AG09309 (cell line): ENCODE measurements at regions not wholly inside any gene's neighbourhood (a gene's known extent, or its start where the extent isn't known, plus 50 kb on each side); places are given as distances from the start of the nearest gene placed in this dataset.

Source experiments
- DNase-seq: peaks from one replicate; pipeline ENCODE4 v3.0.0-alpha.2; 2010; ENCODE audit warnings: low read depth
- H3K4me3 ChIP-seq: 2 replicates; pipeline ENCODE4 v1.5.1; 2011; ENCODE audit warnings: mild to moderate bottlenecking, low read depth, low read length, moderate library complexity; ENCODE audit not compliant: control insufficient read depth
- CTCF ChIP-seq: IDR thresholded peaks from 2 replicates; pipeline ENCODE4 v1.5.1; 2011; ENCODE audit warnings: mild to moderate bottlenecking, low read depth, low read length, inconsistent platforms; ENCODE audit not compliant: insufficient read depth, control insufficient read depth; ENCODE audit errors: missing control alignments

- TF ChIP-seq CTCF = no peak
- no peak for DNase-seq
- no peak overlapping the region for H3K4me3 ChIP-seq
Measured at GRCh38 chr2:184270660-184271059, 327.7 kb upstream of the ZNF804A start.

- DNase-seq = no peak
- H3K4me3 ChIP-seq = no peak overlapping the region
- TF ChIP-seq CTCF = no peak
Measured at GRCh38 chr2:184272056-184272455, 326.3 kb upstream of the ZNF804A start.

GRCh38 chr2:184294831-184295230 is 303.5 kb upstream of the ZNF804A start:
- H3K4me3 ChIP-seq = no peak overlapping the region
- no peak for DNase-seq
- no peak for TF ChIP-seq CTCF

- TF ChIP-seq CTCF = no peak
Measured at GRCh38 chr2:184297085-184297484, 301.2 kb upstream of the ZNF804A start.

GRCh38 chr2:184302506-184302905 is 295.8 kb upstream of the ZNF804A start:
- H3K4me3 ChIP-seq = no peak overlapping the region
- DNase-seq = no peak
- no peak for TF ChIP-seq CTCF

More at GRCh38 chr2:184297085-184297484, 301.2 kb upstream of the ZNF804A start:
- H3K4me3 ChIP-seq = no peak overlapping the region
- no peak for DNase-seq

- DNase-seq = no peak
- TF ChIP-seq CTCF = no peak
- H3K4me3 ChIP-seq = no peak overlapping the region
Measured at GRCh38 chr2:184304006-184304405, 294.3 kb upstream of the ZNF804A start.

- DNase-seq = no peak
- no peak for TF ChIP-seq CTCF
- H3K4me3 ChIP-seq = no peak overlapping the region
Measured at GRCh38 chr2:184305105-184305504, 293.2 kb upstream of the ZNF804A start.
